NT2/D1 (cell line): ENCODE measurements at regions not wholly inside any gene's neighbourhood (a gene's known extent, or its start where the extent isn't known, plus 50 kb on each side); places are given as distances from the start of the nearest gene placed in this dataset.

Experiments
- DNase-seq: peaks from one replicate; pipeline ENCODE4 v3.0.0-alpha.2; 2011; ENCODE audit warnings: low read depth, low spot score
- H3K27me3 ChIP-seq: 2 replicates; pipeline ENCODE4 v1.6.0; 2011; ENCODE audit warnings: mild to moderate bottlenecking; ENCODE audit not compliant: insufficient read length, insufficient read depth
- H3K36me3 ChIP-seq: 2 replicates; pipeline ENCODE4 v1.6.1; 2011; ENCODE audit warnings: mild to moderate bottlenecking, low read length, mixed read lengths; ENCODE audit not compliant: insufficient read depth, insufficient read length
- H3K4me1 ChIP-seq: 2 replicates; pipeline ENCODE4 v1.5.1; 2011; ENCODE audit not compliant: insufficient read depth, insufficient read length
- H3K4me3 ChIP-seq: 2 replicates; pipeline ENCODE4 v1.5.1; 2011; ENCODE audit warnings: low read depth; ENCODE audit not compliant: insufficient read length
- H3K9ac ChIP-seq: 2 replicates; pipeline ENCODE4 v1.6.0; 2011; ENCODE audit warnings: low read depth; ENCODE audit not compliant: insufficient read length
- H3K9me3 ChIP-seq: 2 replicates; pipeline ENCODE4 v1.5.1; 2011; ENCODE audit warnings: mild to moderate bottlenecking, low read length; ENCODE audit not compliant: insufficient read depth
- SUZ12 ChIP-seq: IDR thresholded peaks from 2 replicates; pipeline ENCODE4 v1.6.1; 2011; ENCODE audit not compliant: insufficient read length, insufficient read depth; ENCODE audit errors: extremely low read depth
- YY1 ChIP-seq: IDR thresholded peaks from 2 replicates; pipeline ENCODE4 v1.6.1; 2011; ENCODE audit not compliant: insufficient read length, insufficient read depth
- ZNF274 ChIP-seq: IDR thresholded peaks from 2 replicates; pipeline ENCODE4 v1.6.1; 2011; ENCODE audit warnings: mild to moderate bottlenecking, low read depth, low read length

DNA sequence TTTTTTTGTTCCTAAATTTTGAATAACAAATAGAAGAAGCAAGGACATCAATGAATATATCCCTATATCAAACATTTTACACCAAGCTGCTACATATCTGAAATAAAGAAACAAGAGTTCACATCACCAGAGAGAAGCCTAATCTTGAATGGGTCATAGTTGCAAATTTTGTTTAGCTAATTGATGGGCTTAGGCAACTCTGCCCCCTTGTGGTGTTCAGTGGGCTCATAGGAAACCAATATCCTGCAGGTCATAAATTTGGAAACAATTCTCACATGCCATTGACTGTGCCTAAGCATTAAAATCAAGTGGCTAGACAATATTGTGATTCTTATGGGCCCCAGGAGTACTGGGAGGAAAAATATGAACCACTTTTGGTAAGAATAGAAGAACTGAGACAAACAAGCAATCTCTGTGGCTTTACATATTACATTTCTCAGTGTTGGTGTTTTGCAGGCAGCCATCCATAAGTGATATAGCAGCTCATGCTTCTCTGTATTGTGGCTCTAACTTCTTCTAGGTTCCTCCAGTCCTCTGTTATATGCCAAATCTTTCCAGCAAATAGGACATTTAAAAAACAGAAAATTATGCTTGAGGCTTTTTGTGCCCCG is 1262.8 kb upstream of the PRMT6 start:
- H3K27me3 ChIP-seq, result no peaks in the 10 kb centered on the region
- H3K9me3 ChIP-seq, result no peaks in the 10 kb centered on the region
- no peaks in the 10 kb centered on the region for H3K36me3 ChIP-seq
- no peak overlapping the region for H3K9ac ChIP-seq
- no peak for TF ChIP-seq SUZ12
- TF ChIP-seq YY1, result no peak
- TF ChIP-seq ZNF274, result no peak
- H3K4me3 ChIP-seq, result no peak overlapping the region
- peak; percentile 38 for DNase-seq
- H3K4me1 ChIP-seq, result no peaks in the 10 kb centered on the region

DNA sequence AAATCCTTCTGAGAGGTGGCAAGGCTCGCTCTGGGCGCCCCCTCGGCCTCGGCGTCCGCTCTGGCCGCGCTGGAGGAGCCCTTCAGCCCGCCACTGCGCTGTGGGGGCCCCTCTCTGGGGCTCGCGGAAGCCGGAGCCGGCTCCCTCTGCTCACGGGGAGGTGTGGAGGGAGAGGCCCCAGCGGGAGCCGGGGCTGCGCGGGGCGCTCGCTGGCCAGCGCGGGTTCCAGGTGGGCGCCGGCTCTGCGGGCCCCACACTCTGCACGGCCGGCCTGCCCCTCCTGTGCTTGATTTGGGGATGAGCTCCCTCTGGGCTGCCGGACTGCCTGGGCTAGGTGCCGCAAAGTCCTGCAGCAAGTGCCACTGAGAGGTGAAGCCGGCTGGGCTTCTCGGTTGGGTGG is 1260.7 kb upstream of the PRMT6 start:
- no peaks in the 10 kb centered on the region for H3K36me3 ChIP-seq
- H3K9me3 ChIP-seq, result peaks cover 10% of the 10 kb centered on the region; the same call in 1 of the 2 replicates
- TF ChIP-seq ZNF274 (no peak), SUZ12 (no peak), YY1 (no peak)
- H3K9ac ChIP-seq, result no peak overlapping the region
- H3K27me3 ChIP-seq, result no peaks in the 10 kb centered on the region
- no peak overlapping the region for H3K4me3 ChIP-seq
- DNase-seq, result no peak
- no peaks in the 10 kb centered on the region for H3K4me1 ChIP-seq

- Histone ChIP-seq H3K36me3 (no peaks in the 10 kb centered on the region), H3K27me3 (no peaks in the 10 kb centered on the region), H3K4me3 (no peak overlapping the region), H3K9me3 (no peaks in the 10 kb centered on the region), H3K4me1 (no peaks in the 10 kb centered on the region), H3K9ac (no peak overlapping the region)
- no peak for DNase-seq
- TF ChIP-seq ZNF274 (no peak), SUZ12 (no peak), YY1 (no peak)
Measured at GRCh38 chr1:105830571-105831146, 1225.8 kb upstream of the PRMT6 start.

GRCh38 chr1:105838071-105838470 is 1218.4 kb upstream of the PRMT6 start:
- Histone ChIP-seq H3K4me3 (no peak overlapping the region), H3K27me3 (no peaks in the 10 kb centered on the region), H3K9ac (no peak overlapping the region), H3K36me3 (no peaks in the 10 kb centered on the region), H3K4me1 (no peaks in the 10 kb centered on the region), H3K9me3 (peaks cover 7% of the 10 kb centered on the region)
- no peak for DNase-seq
- no peak for TF ChIP-seq ZNF274
- TF ChIP-seq YY1, result no peak
- no peak for TF ChIP-seq SUZ12

DNA sequence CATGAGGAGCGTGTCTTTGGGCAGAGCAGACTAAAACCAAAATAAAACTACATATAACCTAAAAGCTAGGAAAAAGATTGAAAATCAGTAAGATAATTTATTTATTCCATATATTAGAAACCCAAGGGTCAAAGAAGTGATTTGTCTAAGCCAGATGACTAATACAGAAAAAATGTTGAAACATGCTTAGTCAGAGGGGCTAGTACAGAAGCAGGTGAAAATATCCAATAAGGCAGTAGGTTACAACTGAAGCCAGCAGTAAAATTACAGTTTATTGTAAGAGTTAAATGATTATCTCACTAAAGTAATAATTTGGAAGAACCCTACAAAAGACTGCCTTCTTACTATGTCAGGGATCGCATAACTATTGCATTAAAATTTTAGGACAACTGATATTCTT is 1190.9 kb upstream of the PRMT6 start:
- no peaks in the 10 kb centered on the region for H3K27me3 ChIP-seq
- no peak overlapping the region for H3K4me3 ChIP-seq
- DNase-seq, result no peak
- no peaks in the 10 kb centered on the region for H3K36me3 ChIP-seq
- TF ChIP-seq ZNF274 (no peak), SUZ12 (no peak), YY1 (no peak)
- 0 out of 2 replicates have a peak, but pooled peaks cover 3% of the 10 kb centered on the region for H3K9me3 ChIP-seq
- no peaks in the 10 kb centered on the region for H3K4me1 ChIP-seq
- H3K9ac ChIP-seq, result no peak overlapping the region

DNA sequence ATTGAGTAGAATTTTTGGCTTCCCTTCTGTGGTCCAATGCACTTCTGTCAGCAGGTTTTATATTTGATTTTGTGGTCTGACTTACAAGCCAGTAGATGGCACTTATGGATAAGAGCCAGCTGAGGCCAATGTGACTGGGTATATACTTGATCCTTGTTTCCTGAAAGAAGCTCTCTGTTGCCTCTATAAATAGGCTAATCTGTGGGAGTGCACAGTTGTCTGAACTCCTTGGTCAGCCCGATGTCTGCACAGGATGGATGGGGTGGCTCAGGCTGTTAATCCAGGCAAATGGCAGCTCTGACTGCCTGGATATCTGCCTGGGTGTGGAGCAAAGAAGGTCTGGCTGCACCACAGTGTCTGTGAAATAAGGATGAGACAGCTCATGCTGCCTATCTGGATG is 1183.7 kb upstream of the PRMT6 start:
- no peak overlapping the region for H3K9ac ChIP-seq
- no peak for DNase-seq
- TF ChIP-seq SUZ12 (no peak), YY1 (no peak), ZNF274 (no peak)
- no peaks in the 10 kb centered on the region for H3K27me3 ChIP-seq
- no peaks in the 10 kb centered on the region for H3K36me3 ChIP-seq
- H3K9me3 ChIP-seq, result peaks cover 5% of the 10 kb centered on the region; the same call in 1 of the 2 replicates
- no peaks in the 10 kb centered on the region for H3K4me1 ChIP-seq
- no peak overlapping the region for H3K4me3 ChIP-seq

DNA sequence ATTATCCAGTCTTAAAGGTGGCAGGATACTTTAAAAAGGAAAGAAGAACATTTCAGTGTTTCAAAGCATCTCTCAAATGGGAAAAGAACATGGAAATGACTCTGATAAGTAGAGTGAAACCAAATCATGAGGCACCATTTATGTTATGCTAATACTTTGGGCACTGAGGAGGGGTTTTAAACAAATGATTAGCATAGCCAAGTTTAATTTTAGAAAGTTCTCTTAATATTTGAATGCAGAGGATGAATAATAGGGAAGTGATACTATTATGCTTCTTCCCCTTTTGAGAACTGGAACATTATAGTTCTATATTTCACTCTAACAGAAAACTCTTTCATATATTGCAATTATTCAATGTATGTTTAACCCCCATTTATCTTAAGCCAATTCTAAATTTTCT is 1181.9 kb upstream of the PRMT6 start:
- TF ChIP-seq YY1, result no peak
- no peak for TF ChIP-seq ZNF274
- no peak for TF ChIP-seq SUZ12
- Histone ChIP-seq H3K4me3 (no peak overlapping the region), H3K9ac (no peak overlapping the region), H3K36me3 (no peaks in the 10 kb centered on the region), H3K4me1 (no peaks in the 10 kb centered on the region), H3K9me3 (peaks cover 5% of the 10 kb centered on the region; the same call in 1 of the 2 replicates), H3K27me3 (no peaks in the 10 kb centered on the region)
- DNase-seq, result no peak
